AG04450 (cell line): ENCODE measurements at regions not wholly inside any gene's neighbourhood (a gene's known extent, or its start where the extent isn't known, plus 50 kb on each side); places are given as distances from the start of the nearest gene placed in this dataset.

Source experiments
- CTCF ChIA-PET: fragments of 300-600, 350-600 bp; formaldehyde crosslinking; extraction: SDS; loops from one replicate; lab custom pipeline; 2022; ENCODE audit warnings: antibody characterized with exemption, inconsistent platforms; lab: Charles Lee
- POLR2A ChIA-PET: fragments of 350-600 bp; formaldehyde crosslinking; extraction: SDS; loops from one replicate; lab custom pipeline; 2021; ENCODE audit warnings: antibody characterized with exemption, inconsistent platforms; lab: Yijun Ruan, JAX
- DNase-seq: peaks from one replicate; pipeline ENCODE4 v3.0.0-alpha.2; 2011; ENCODE audit warnings: low read depth, low spot score
- H3K27ac ChIP-seq: one replicate; pipeline ENCODE4 v1.5.1; 2012; ENCODE audit warnings: low read depth, low read length, control low read depth
- H3K27me3 ChIP-seq: one replicate; pipeline ENCODE4 v1.6.0; 2012; ENCODE audit warnings: low read length; ENCODE audit not compliant: control insufficient read depth, insufficient read depth
- H3K4me3 ChIP-seq: 2 replicates; pipeline ENCODE4 v1.5.1; 2011; ENCODE audit warnings: mild to moderate bottlenecking, low read depth, low read length, control low read depth
- H3K9me3 ChIP-seq: 2 replicates; pipeline ENCODE4 v1.5.1; 2012; ENCODE audit warnings: low read length; ENCODE audit not compliant: control insufficient read depth, insufficient read depth
- TF ChIP-seq, protein P1 (sequence below): IDR thresholded peaks from 2 replicates; pipeline ENCODE4 v1.5.1; 2011; ENCODE audit warnings: low read depth, low read length, control low read depth, inconsistent platforms

DNA sequence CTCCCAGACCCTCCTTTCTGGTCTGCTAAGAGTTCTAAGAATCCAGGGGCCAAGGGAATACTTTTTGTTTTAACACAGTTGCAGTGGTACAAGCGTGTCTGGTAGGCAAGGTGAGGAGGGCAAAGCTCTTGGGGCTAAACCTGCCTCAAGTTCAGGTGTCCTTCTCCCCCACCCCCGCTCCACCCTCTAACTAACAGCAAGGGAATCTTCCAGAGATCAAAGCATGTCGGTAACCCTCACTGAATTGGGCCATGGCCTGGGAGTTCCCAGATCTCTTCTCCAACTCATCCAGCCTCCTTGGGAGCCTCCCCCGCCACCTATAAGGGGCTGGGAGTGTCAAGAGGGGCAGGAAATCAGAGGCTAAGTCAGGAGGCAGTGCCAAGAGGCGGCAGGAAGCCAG, 55.7 kb upstream of the TAC4 start:
- CTCF ChIA-PET: no interaction called here
- Histone ChIP-seq H3K4me3 (no peak overlapping the region), H3K27me3 (peaks cover 89% of the 10 kb centered on the region), H3K9me3 (no peaks in the 10 kb centered on the region), H3K27ac (no peak overlapping the region)
- no peak for DNase-seq
- TF ChIP-seq, protein P1, sequence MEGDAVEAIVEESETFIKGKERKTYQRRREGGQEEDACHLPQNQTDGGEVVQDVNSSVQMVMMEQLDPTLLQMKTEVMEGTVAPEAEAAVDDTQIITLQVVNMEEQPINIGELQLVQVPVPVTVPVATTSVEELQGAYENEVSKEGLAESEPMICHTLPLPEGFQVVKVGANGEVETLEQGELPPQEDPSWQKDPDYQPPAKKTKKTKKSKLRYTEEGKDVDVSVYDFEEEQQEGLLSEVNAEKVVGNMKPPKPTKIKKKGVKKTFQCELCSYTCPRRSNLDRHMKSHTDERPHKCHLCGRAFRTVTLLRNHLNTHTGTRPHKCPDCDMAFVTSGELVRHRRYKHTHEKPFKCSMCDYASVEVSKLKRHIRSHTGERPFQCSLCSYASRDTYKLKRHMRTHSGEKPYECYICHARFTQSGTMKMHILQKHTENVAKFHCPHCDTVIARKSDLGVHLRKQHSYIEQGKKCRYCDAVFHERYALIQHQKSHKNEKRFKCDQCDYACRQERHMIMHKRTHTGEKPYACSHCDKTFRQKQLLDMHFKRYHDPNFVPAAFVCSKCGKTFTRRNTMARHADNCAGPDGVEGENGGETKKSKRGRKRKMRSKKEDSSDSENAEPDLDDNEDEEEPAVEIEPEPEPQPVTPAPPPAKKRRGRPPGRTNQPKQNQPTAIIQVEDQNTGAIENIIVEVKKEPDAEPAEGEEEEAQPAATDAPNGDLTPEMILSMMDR: no peak
- POLR2A ChIA-PET: no interaction called here

DNA sequence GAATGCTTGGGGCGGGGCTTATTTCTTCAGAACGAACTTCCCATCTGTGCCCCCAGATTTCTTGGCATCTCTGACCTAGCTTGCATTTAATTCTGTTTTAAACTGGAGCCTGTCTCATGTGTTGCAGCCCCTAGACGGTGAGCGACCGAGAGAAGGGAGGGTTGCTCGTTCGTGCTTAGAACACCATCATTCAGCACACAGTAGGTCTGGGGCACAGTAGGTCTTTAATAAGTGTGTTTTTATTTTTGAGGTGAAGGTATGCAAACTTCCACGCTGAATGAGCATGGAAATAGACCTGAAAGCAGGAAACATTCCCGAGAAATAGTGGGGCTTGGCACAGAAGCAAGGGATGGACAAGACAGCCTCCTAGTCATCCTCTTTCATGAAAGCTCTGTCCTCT, 57.0 kb upstream of the TAC4 start:
- Histone ChIP-seq H3K9me3 (no peaks in the 10 kb centered on the region), H3K27ac (no peak overlapping the region), H3K4me3 (no peak overlapping the region), H3K27me3 (peaks cover 89% of the 10 kb centered on the region)
- POLR2A ChIA-PET: no interaction called here
- CTCF ChIA-PET: no interaction called here
- TF ChIP-seq, protein P1: no peak
- no peak for DNase-seq

DNA sequence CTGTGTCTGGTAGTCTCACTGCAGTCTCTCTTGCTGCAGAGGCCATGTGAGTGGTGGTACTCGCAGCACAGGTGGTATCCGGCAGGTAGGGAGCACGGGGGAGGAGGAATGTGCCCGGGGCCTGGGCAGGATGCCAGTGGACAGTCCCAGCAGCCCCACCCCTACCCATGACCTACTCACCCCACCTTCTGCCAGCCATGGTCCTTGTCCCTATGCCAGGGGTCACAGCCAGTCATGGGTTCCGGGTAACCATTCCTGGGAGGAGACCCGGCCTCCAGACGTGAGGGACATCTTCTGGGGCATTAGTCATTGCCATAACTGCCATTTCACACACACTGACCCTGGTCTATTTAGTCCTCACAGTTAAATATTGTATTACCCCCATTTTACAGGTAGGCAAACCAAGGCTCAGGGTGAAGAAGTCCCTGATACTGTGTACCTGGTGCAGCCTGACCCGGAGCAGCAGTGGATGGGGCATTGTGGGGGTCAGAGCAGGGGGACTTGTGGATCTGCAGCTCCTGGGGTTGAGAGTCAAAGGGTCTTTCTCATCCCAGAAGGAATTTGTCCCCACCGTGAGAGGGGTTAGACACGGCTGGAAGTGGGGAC, 58.8 kb upstream of the TAC4 start:
- Histone ChIP-seq H3K4me3 (no peak overlapping the region), H3K27ac (no peak overlapping the region), H3K27me3 (peaks cover 87% of the 10 kb centered on the region), H3K9me3 (no peaks in the 10 kb centered on the region; the same call in 1 of the 2 replicates)
- no peak for DNase-seq
- POLR2A ChIA-PET: no interaction called here
- CTCF ChIA-PET: no interaction called here
- TF ChIP-seq, protein P1: no peak

DNA sequence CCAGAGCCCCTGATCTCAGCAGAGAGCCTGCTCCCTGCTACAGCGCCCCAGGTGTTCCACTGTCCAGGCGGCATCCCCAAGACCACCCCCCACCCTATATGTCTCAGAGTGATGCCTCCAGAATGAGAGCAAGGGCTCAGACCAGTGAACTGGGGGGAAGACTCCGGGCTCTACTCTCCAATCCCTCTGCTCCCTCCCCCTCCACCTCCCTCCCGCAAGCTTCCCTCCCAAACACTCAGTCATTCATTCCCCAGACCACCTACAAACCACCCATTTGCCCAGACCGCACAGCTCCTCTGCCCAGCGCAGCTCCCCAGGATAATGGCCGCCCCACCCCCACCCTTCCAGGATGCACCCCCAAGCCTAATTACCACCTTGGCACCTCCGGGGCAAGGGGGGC, 59.4 kb upstream of the TAC4 start:
- Histone ChIP-seq H3K27ac (no peak overlapping the region), H3K9me3 (no peaks in the 10 kb centered on the region; the same call in 1 of the 2 replicates), H3K27me3 (peaks cover 89% of the 10 kb centered on the region), H3K4me3 (no peak overlapping the region)
- ChIA-PET POLR2A (no interaction called here), CTCF (no interaction called here)
- TF ChIP-seq, protein P1: no peak
- DNase-seq: no peak

DNA sequence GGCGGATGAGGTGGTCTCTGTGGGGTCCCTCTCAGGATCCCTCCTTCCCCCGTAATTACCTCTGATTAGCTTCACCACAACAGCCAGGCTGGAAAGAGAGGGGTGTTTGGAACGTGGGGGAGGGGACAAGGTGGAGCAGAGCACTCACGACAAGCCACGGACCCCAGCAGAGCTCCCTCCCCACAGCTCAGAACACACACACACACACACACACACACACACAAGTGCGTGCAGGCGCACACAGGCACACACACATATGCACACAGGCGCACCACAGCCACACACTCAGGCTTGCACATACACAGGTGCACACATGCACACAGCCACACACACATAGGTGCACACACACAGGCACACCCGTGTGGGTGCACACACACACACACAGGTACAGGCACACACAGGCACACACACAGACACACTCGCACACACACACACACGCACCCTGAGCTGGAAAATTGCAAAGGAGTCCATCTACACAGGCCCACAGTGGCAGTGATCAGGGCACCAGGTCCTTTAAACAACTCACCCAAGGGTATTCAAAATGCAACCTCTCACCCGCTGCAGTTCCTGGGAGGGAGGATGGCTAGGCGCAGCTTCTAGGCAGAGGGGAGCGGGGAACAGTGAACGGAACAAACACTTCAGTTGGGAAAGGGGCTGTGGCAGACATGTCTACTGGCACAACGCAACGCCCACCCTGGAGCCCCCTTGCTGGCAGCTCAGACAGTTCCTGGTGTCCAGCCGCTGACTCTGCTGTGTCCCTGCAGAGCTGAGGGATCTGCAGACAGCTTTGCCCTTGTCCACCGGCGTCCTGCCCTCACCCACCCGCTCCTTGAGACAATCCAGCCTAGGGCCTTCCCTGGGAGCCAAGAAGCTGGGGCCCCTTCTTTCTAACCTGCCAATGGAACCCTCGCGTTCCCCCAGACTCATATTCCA, 59.9 kb upstream of the DLX4 start:
- Histone ChIP-seq H3K4me3 (no peak overlapping the region), H3K9me3 (no peaks in the 10 kb centered on the region; the same call in 1 of the 2 replicates), H3K27ac (no peak overlapping the region), H3K27me3 (peaks cover 82% of the 10 kb centered on the region)
- DNase-seq: no peak
- TF ChIP-seq, protein P1: no peak
- POLR2A ChIA-PET: no interaction called here
- CTCF ChIA-PET: no interaction called here
